ENCODE measurements at regions not wholly inside any gene's neighbourhood (a gene's known extent, or its start where the extent isn't known, plus 50 kb on each side); places are given as distances from the start of the nearest gene placed in this dataset.

- TF ChIP-seq, protein P1, sequence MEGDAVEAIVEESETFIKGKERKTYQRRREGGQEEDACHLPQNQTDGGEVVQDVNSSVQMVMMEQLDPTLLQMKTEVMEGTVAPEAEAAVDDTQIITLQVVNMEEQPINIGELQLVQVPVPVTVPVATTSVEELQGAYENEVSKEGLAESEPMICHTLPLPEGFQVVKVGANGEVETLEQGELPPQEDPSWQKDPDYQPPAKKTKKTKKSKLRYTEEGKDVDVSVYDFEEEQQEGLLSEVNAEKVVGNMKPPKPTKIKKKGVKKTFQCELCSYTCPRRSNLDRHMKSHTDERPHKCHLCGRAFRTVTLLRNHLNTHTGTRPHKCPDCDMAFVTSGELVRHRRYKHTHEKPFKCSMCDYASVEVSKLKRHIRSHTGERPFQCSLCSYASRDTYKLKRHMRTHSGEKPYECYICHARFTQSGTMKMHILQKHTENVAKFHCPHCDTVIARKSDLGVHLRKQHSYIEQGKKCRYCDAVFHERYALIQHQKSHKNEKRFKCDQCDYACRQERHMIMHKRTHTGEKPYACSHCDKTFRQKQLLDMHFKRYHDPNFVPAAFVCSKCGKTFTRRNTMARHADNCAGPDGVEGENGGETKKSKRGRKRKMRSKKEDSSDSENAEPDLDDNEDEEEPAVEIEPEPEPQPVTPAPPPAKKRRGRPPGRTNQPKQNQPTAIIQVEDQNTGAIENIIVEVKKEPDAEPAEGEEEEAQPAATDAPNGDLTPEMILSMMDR (IDR thresholded peaks at IDR 0.05; ENCODE audit: borderline replicate concordance, extremely low read depth, insufficient read depth), result no peak
- H3K4me1 ChIP-seq (ENCODE audit: control insufficient read depth in 2 of 3, insufficient read depth in 2 of 3, low read depth in 1 of 3, low read length in 3 of 3), result no peaks in the 10 kb centered on the region
- H3K9ac ChIP-seq (ENCODE audit: low read length in 3 of 3), result no peak overlapping the region
- no peak overlapping the region for H3K4me3 ChIP-seq (ENCODE audit: low read length in 3 of 3)
- no peaks in the 10 kb centered on the region for H3K27me3 ChIP-seq (ENCODE audit: control insufficient read depth, insufficient read depth, low read length)
- H3K27ac ChIP-seq (ENCODE audit: low read depth in 2 of 2, low read length in 2 of 2), result no peak overlapping the region
- intact Hi-C loops (cut with DNase I), result no loop called here
- H3K36me3 ChIP-seq (ENCODE audit: control insufficient read depth in 2 of 3, insufficient read depth in 3 of 3, low read length in 3 of 3), result no peaks in the 10 kb centered on the region
- no peak for DNase-seq
- no peak for FAIRE-seq
- no peaks in the 10 kb centered on the region for H3K9me3 ChIP-seq (ENCODE audit: control insufficient read depth in 2 of 3, insufficient read depth in 1 of 3, low read length in 3 of 3)
These were observed 106.4 kb upstream of the IRX2 start for GRCh38 chr5:2857837-2858236.

GRCh38 chr5:2856206-2856605 lies 104.7 kb upstream of the IRX2 start:
- intact Hi-C loops (cut with DNase I), result no loop called here
- no peak overlapping the region for H3K9ac ChIP-seq (ENCODE audit: low read length in 3 of 3)
- no peaks in the 10 kb centered on the region for H3K9me3 ChIP-seq (ENCODE audit: control insufficient read depth in 2 of 3, insufficient read depth in 1 of 3, low read length in 3 of 3)
- H3K36me3 ChIP-seq (ENCODE audit: control insufficient read depth in 2 of 3, insufficient read depth in 3 of 3, low read length in 3 of 3), result no peaks in the 10 kb centered on the region
- TF ChIP-seq, protein P1 (IDR thresholded peaks at IDR 0.05; ENCODE audit: borderline replicate concordance, extremely low read depth, insufficient read depth), result no peak
- DNase-seq (no peak), FAIRE-seq (no peak)
- no peak overlapping the region for H3K4me3 ChIP-seq (ENCODE audit: low read length in 3 of 3)
- no peaks in the 10 kb centered on the region for H3K27me3 ChIP-seq (ENCODE audit: control insufficient read depth, insufficient read depth, low read length)
- no peaks in the 10 kb centered on the region for H3K4me1 ChIP-seq (ENCODE audit: control insufficient read depth in 2 of 3, insufficient read depth in 2 of 3, low read depth in 1 of 3, low read length in 3 of 3)
- no peak overlapping the region for H3K27ac ChIP-seq (ENCODE audit: low read depth in 2 of 2, low read length in 2 of 2)

GRCh38 chr5:2852446-2852845 lies 101.0 kb upstream of the IRX2 start:
- Histone ChIP-seq H3K4me3 (ENCODE audit: low read length in 3 of 3) (no peak overlapping the region), H3K27me3 (ENCODE audit: control insufficient read depth, insufficient read depth, low read length) (no peaks in the 10 kb centered on the region), H3K36me3 (ENCODE audit: control insufficient read depth in 2 of 3, insufficient read depth in 3 of 3, low read length in 3 of 3) (no peaks in the 10 kb centered on the region), H3K4me1 (ENCODE audit: control insufficient read depth in 2 of 3, insufficient read depth in 2 of 3, low read depth in 1 of 3, low read length in 3 of 3) (no peaks in the 10 kb centered on the region), H3K9ac (ENCODE audit: low read length in 3 of 3) (no peak overlapping the region), H3K27ac (ENCODE audit: low read depth in 2 of 2, low read length in 2 of 2) (no peak overlapping the region), H3K9me3 (ENCODE audit: control insufficient read depth in 2 of 3, insufficient read depth in 1 of 3, low read length in 3 of 3) (no peaks in the 10 kb centered on the region)
- DNase-seq (no peak), FAIRE-seq (no peak)
- TF ChIP-seq, protein P1 (IDR thresholded peaks at IDR 0.05; ENCODE audit: borderline replicate concordance, extremely low read depth, insufficient read depth), result no peak
- intact Hi-C loops (cut with DNase I), result no loop called here

DNA sequence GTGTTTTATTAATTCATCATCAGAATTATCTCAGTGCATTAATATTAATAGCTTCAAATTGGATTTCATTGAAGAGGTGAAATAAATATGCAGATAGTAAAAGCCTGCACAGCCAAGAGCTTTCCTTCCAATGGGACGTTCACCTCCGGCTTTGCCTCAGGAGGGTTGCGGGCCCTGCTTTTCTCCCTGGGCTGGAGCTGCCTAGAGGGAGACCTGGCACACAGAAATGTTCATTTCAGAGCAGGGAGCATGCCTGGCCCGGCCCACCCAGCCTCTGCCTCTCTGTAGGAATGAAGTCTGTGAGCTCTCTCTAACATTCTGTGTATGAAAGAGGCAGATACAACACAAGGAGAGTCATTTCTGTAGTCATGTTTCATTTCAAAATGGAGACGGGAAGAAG lies 100.4 kb upstream of the IRX2 start:
- Histone ChIP-seq H3K36me3 (ENCODE audit: control insufficient read depth in 2 of 3, insufficient read depth in 3 of 3, low read length in 3 of 3) (no peaks in the 10 kb centered on the region), H3K9me3 (ENCODE audit: control insufficient read depth in 2 of 3, insufficient read depth in 1 of 3, low read length in 3 of 3) (no peaks in the 10 kb centered on the region), H3K27me3 (ENCODE audit: control insufficient read depth, insufficient read depth, low read length) (no peaks in the 10 kb centered on the region), H3K4me3 (ENCODE audit: low read length in 3 of 3) (no peak overlapping the region), H3K27ac (ENCODE audit: low read depth in 2 of 2, low read length in 2 of 2) (no peak overlapping the region), H3K9ac (ENCODE audit: low read length in 3 of 3) (no peak overlapping the region), H3K4me1 (ENCODE audit: control insufficient read depth in 2 of 3, insufficient read depth in 2 of 3, low read depth in 1 of 3, low read length in 3 of 3) (no peaks in the 10 kb centered on the region)
- DNase-seq (no peak), FAIRE-seq (no peak)
- TF ChIP-seq, protein P1 (IDR thresholded peaks at IDR 0.05; ENCODE audit: borderline replicate concordance, extremely low read depth, insufficient read depth), result no peak
- intact Hi-C loops (cut with DNase I), result no loop called here
